CD4-positive, alpha-beta T cell (primary cell): ENCODE measurements at regions not wholly inside any gene's neighbourhood (a gene's known extent, or its start where the extent isn't known, plus 50 kb on each side); places are given as distances from the start of the nearest gene placed in this dataset.

Source experiments
- ATAC-seq: fragments of 200-7000 bp; cut with Tn5 transposase; one replicate; pipeline ENCODE4 v1.10.0; 2022; ENCODE audit warnings: mild to moderate bottlenecking; ENCODE audit not compliant: poor library complexity
- CTCF ChIA-PET: fragments of 350-600 bp; sonication (Branson Sonifier 250); formaldehyde crosslinking; loops from one replicate; lab custom pipeline; 2021; ENCODE audit warnings: antibody characterized with exemption, inconsistent platforms; lab: Charles Lee
- POLR2A ChIA-PET: fragments of 350-600 bp; sonication (Branson Sonifier 250); formaldehyde crosslinking; loops from one replicate; lab custom pipeline; 2021; ENCODE audit warnings: antibody characterized with exemption, inconsistent platforms; lab: Charles Lee
- DNase-seq, 14 experiments: peaks; one replicate each; pipeline ENCODE4 v3.0.0-alpha.2; 2013 to 2020; ENCODE audit warnings: mixed read lengths in 2 of 14
- H3K27ac ChIP-seq, 2 donors: one replicate each; pipeline versions ENCODE4 v1.5.1 to v1.7.0; 2013; ENCODE audit warnings: low read length in 2 of 2, low read depth in 1 of 2, mild to moderate bottlenecking in 1 of 2
- H3K27me3 ChIP-seq, 2 experiments: 1 replicate in 1 of 2; 2 replicates in 1 of 2; pipeline versions ENCODE4 v1.6.1 to v1.7.0; 2013; ENCODE audit warnings: low read length in 2 of 2, control low read depth in 1 of 2, mild to moderate bottlenecking in 1 of 2, moderate library complexity in 1 of 2; ENCODE audit not compliant: insufficient read depth in 2 of 2, control insufficient read depth in 1 of 2
- H3K36me3 ChIP-seq: one replicate; pipeline ENCODE4 v1.6.1; 2013; ENCODE audit warnings: low read length, control low read depth; ENCODE audit not compliant: insufficient read depth
- H3K4me1 ChIP-seq: one replicate; pipeline ENCODE4 v1.6.1; 2013; ENCODE audit warnings: low read length, control low read depth; ENCODE audit not compliant: insufficient read depth
- H3K4me3 ChIP-seq: one replicate; pipeline ENCODE4 v1.5.1; 2013; ENCODE audit warnings: mild to moderate bottlenecking, low read length, moderate library complexity
- H3K9me3 ChIP-seq, 2 experiments: 1 replicate in 1 of 2; 2 replicates in 1 of 2; pipeline versions ENCODE4 v1.6.1 to v1.7.0; 2013; ENCODE audit warnings: low read length in 2 of 2, mild to moderate bottlenecking in 2 of 2, control low read depth in 1 of 2, moderate library complexity in 1 of 2; ENCODE audit not compliant: control insufficient read depth in 1 of 2, insufficient read depth in 1 of 2
- H3K27ac Mint-ChIP-seq: one replicate; pipeline ENCODE4 v1.8.0; 2020; ENCODE audit warnings: mixed read lengths
- H3K27me3 Mint-ChIP-seq: one replicate; pipeline ENCODE4 v1.8.0; 2021; ENCODE audit warnings: mixed read lengths
- H3K36me3 Mint-ChIP-seq: one replicate; pipeline ENCODE4 v1.8.0; 2021; ENCODE audit warnings: low read depth, mixed read lengths
- H3K4me1 Mint-ChIP-seq: one replicate; pipeline ENCODE4 v1.8.0; 2021; ENCODE audit warnings: low read depth, mixed read lengths
- H3K4me3 Mint-ChIP-seq: one replicate; pipeline ENCODE4 v1.8.0; 2020; ENCODE audit warnings: mild to moderate bottlenecking, mixed read lengths
- H3K9me3 Mint-ChIP-seq: one replicate; pipeline ENCODE4 v1.8.0; 2020; ENCODE audit warnings: mixed read lengths
- intact Hi-C, 2 experiments: fragments of 100-400 bp; cut with DNase I in 1 of 2; cut with micrococcal nuclease in 1 of 2; formaldehyde crosslinking; loops; one replicate each; pipeline versions ENCODE4 v1.15.1 to v1.9.0; 2023 to 2025; cut with DNase I, micrococcal nuclease
- TF ChIP-seq, protein P1 (sequence below): fragments of 200-600 bp; IDR thresholded peaks from one replicate; pipeline ENCODE4 v1.8.0; 2022; ENCODE audit warnings: antibody characterized with exemption, mild to moderate bottlenecking

DNA sequence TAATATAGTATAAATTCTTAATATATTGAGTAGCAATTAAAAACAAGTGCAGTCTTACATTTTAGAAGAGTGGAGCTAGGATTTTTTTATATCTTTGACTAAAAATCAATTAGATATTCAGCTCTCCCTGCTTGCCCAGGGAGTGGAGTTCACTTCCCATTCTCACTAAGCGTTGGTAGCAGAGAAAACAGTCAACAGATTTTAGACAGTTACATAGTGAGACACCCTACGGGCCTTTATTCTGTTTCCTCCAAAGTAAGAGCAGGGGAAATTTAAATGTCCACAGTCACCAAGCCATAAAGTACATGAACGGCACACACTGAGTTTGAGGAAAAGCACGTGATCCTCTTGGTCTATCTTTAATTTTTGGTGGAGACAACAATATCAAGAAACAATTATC, 131.6 kb upstream of the PLEKHG7 start:
- H3K27ac Mint-ChIP-seq, result no peak overlapping the region
- POLR2A ChIA-PET, result interaction anchor here (0.9 to 2.6 kb wide), 4 partner anchors 426 to 1189 kb away, joined by 3 to 18 read pairs (median 10); partner anchors contain the start of gene BTG1

DNA sequence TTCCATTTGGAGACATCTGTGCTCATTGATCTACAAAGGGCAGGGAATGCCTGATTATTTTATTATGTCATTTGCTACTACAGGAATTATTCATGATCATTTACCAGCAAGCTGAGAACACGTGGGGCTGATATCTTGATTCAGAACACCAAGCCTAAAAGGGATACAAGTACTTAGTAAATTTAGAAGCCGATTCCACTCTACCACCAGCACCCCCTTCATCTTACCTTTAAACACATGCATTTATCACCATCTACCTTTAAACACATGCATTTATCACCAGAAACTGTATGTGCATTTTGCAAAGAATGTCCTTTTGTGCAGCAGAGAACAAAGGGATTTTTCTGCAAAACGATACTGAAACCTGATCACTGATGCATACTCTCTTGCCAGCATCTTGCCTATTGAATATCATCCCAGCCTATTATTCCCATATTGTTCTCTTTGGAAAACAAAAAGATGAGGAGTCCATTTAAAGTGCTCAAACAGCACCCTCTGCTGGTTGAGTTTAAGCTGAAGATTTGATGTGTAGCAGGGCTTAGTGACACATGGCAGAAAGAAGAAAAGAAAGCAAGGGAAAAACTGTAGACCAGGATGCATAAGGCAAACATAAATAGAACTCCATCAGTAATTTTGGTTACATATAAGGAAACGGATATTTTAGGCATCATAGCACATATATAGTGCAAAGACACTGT, 132.6 kb upstream of the PLEKHG7 start:
- H3K27ac Mint-ChIP-seq, result no peak overlapping the region
- no peaks in the 10 kb centered on the region for H3K27me3 ChIP-seq
- H3K4me1 Mint-ChIP-seq, result no peaks in the 10 kb centered on the region
- no peaks in the 10 kb centered on the region for H3K36me3 ChIP-seq
- intact Hi-C loops, result loop anchor here (1.0 to 10.0 kb wide), 16 partner anchors 23 to 1208 kb away; partner anchors contain the start of gene BTG1 (in 1 of the 2)
- H3K36me3 Mint-ChIP-seq, result no peaks in the 10 kb centered on the region
- ATAC-seq (peak; percentile 95), DNase-seq (peak in 9 of 14 experiments; percentile 20 to 83 (median 33))
- no peak overlapping the region for H3K4me3 Mint-ChIP-seq
- H3K27me3 Mint-ChIP-seq, result no peaks in the 10 kb centered on the region
- ChIA-PET POLR2A (interaction anchor here (0.7 to 3.1 kb wide), 19 partner anchors 13 to 1188 kb away, joined by 3 to 98 read pairs (median 7); partner anchors contain the start of gene BTG1), CTCF (interaction anchor here (0.6 to 6.6 kb wide), 22 partner anchors 13 to 1734 kb away, joined by 3 to 41 read pairs (median 4); partner anchors contain the start of gene BTG1)
- H3K27ac ChIP-seq, result no peak overlapping the region
- H3K4me1 ChIP-seq, result no peaks in the 10 kb centered on the region
- H3K4me3 ChIP-seq, result no peak overlapping the region
- TF ChIP-seq, protein P1, sequence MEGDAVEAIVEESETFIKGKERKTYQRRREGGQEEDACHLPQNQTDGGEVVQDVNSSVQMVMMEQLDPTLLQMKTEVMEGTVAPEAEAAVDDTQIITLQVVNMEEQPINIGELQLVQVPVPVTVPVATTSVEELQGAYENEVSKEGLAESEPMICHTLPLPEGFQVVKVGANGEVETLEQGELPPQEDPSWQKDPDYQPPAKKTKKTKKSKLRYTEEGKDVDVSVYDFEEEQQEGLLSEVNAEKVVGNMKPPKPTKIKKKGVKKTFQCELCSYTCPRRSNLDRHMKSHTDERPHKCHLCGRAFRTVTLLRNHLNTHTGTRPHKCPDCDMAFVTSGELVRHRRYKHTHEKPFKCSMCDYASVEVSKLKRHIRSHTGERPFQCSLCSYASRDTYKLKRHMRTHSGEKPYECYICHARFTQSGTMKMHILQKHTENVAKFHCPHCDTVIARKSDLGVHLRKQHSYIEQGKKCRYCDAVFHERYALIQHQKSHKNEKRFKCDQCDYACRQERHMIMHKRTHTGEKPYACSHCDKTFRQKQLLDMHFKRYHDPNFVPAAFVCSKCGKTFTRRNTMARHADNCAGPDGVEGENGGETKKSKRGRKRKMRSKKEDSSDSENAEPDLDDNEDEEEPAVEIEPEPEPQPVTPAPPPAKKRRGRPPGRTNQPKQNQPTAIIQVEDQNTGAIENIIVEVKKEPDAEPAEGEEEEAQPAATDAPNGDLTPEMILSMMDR, result peak; percentile 96
- peaks cover 4% of the 10 kb centered on the region for H3K9me3 Mint-ChIP-seq
- H3K9me3 ChIP-seq, result no peaks in the 10 kb centered on the region

More for the DNA sequence above, 131.6 kb upstream of the PLEKHG7 start:
- no peaks in the 10 kb centered on the region for H3K4me1 ChIP-seq
- CTCF ChIA-PET, result interaction anchor here (1.2 to 6.6 kb wide), 3 partner anchors 35 to 1189 kb away, joined by 4 to 41 read pairs (median 4); no protein-coding TSS in a partner anchor
- H3K27me3 ChIP-seq, result no peaks in the 10 kb centered on the region
- no peaks in the 10 kb centered on the region for H3K36me3 ChIP-seq
- Mint-ChIP-seq H3K36me3 (no peaks in the 10 kb centered on the region), H3K4me1 (no peaks in the 10 kb centered on the region), H3K4me3 (no peak overlapping the region), H3K9me3 (peaks cover 4% of the 10 kb centered on the region), H3K27me3 (no peaks in the 10 kb centered on the region)
- ATAC-seq, result no peak
- intact Hi-C loops, result loop anchor here (2.0 to 10.0 kb wide), 9 partner anchors 76 to 994 kb away; partner anchors contain the start of gene BTG1 (in 1 of the 2)
- no peak for DNase-seq
- no peaks in the 10 kb centered on the region for H3K9me3 ChIP-seq
- no peak overlapping the region for H3K27ac ChIP-seq
- TF ChIP-seq, protein P1, result no peak
- no peak overlapping the region for H3K4me3 ChIP-seq

DNA sequence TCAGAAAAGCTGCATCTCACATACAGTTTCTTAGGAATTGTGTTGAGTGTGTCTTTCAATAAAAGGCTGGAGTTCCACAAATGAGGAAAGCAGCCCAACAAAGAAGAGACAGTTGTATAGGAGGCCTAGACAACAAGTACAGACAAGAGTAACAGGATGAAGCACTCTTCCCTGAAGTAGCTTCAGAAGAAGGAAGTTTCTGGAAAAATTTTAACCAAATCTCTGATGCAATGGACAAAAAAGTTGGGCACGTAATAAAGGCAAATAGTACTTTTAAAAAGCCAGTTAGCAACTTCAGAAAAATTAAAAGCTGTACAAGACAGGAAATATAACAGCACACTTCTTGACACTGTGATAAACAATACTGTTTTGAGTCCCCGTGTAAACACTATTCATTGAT, 134.1 kb upstream of the PLEKHG7 start:
- Histone ChIP-seq H3K4me3 (no peak overlapping the region), H3K27me3 (no peaks in the 10 kb centered on the region), H3K4me1 (no peaks in the 10 kb centered on the region), H3K36me3 (no peaks in the 10 kb centered on the region), H3K27ac (no peak overlapping the region), H3K9me3 (no peaks in the 10 kb centered on the region)
- ATAC-seq (no peak), DNase-seq (no peak)
- H3K4me1 Mint-ChIP-seq, result no peaks in the 10 kb centered on the region
- H3K27me3 Mint-ChIP-seq, result no peaks in the 10 kb centered on the region
- TF ChIP-seq, protein P1, result no peak
- ChIA-PET CTCF (interaction anchor here (1.7 to 6.6 kb wide), 2 partner anchors 209 to 1187 kb away, joined by 5 to 41 read pairs; no protein-coding TSS in a partner anchor), POLR2A (interaction anchor here (1.3 to 3.1 kb wide), 9 partner anchors 12 to 1187 kb away, joined by 3 to 98 read pairs (median 10); partner anchors contain the start of gene BTG1)
- H3K27ac Mint-ChIP-seq, result no peak overlapping the region
- H3K9me3 Mint-ChIP-seq, result peaks cover 4% of the 10 kb centered on the region
- H3K4me3 Mint-ChIP-seq, result no peak overlapping the region
- intact Hi-C loops, result no loop called here
- no peaks in the 10 kb centered on the region for H3K36me3 Mint-ChIP-seq
